Liver (tissue), 8 donors: ENCODE measurements at regions not wholly inside any gene's neighbourhood (a gene's known extent, or its start where the extent isn't known, plus 50 kb on each side); places are given as distances from the start of the nearest gene placed in this dataset.

Source experiments
- DNase-seq: peaks from one replicate; pipeline ENCODE4 v3.0.0-alpha.2; 2017; ENCODE audit warnings: low spot score
- H3K27ac ChIP-seq, 2 donors: one replicate each; pipeline ENCODE4 v1.7.0; 2013; ENCODE audit warnings: inconsistent platforms in 2 of 2, low read length in 2 of 2, control low read depth in 1 of 2, low read depth in 1 of 2, mild to moderate bottlenecking in 1 of 2
- H3K27me3 ChIP-seq, 4 donors: one replicate each; pipeline versions ENCODE4 v1.6.1 to v1.7.0; 2013; ENCODE audit warnings: low read length in 3 of 4, inconsistent platforms in 1 of 4, mild to moderate bottlenecking in 1 of 4, moderate library complexity in 1 of 4; ENCODE audit not compliant: control insufficient read depth in 4 of 4, insufficient read depth in 4 of 4
- H3K36me3 ChIP-seq, 4 donors: one replicate each; pipeline versions ENCODE4 v1.6.1 to v1.7.0; 2013; ENCODE audit warnings: low read length in 3 of 4, mild to moderate bottlenecking in 3 of 4, low read depth in 1 of 4, moderate library complexity in 1 of 4; ENCODE audit not compliant: control insufficient read depth in 4 of 4, insufficient read depth in 3 of 4
- H3K4me1 ChIP-seq, 4 donors: one replicate each; pipeline versions ENCODE4 v1.6.1 to v1.7.0; 2013; ENCODE audit warnings: low read length in 3 of 4, mild to moderate bottlenecking in 3 of 4, moderate library complexity in 1 of 4; ENCODE audit not compliant: control insufficient read depth in 4 of 4, insufficient read depth in 4 of 4
- H3K4me3 ChIP-seq, 3 donors: one replicate each; pipeline versions ENCODE4 v1.6.1 to v1.7.0; 2013; ENCODE audit warnings: low read length in 3 of 3, control low read depth in 1 of 3, low read depth in 1 of 3, mild to moderate bottlenecking in 1 of 3
- H3K9ac ChIP-seq, 2 donors: one replicate each; pipeline ENCODE4 v1.7.0; 2013; ENCODE audit warnings: low read length in 2 of 2, mild to moderate bottlenecking in 2 of 2, moderate library complexity in 2 of 2, control low read depth in 1 of 2, low read depth in 1 of 2
- H3K9me3 ChIP-seq, 4 donors: one replicate each; pipeline versions ENCODE4 v1.6.1 to v1.7.0; 2013; ENCODE audit warnings: low read length in 3 of 4; ENCODE audit not compliant: control insufficient read depth in 4 of 4
- ATF3 ChIP-seq: IDR thresholded peaks from 2 replicates; pipeline ENCODE4 v1.6.1; 2016; ENCODE audit warnings: antibody characterized with exemption
- CTCF ChIP-seq: fragments of 150-350 bp; IDR thresholded peaks from 2 replicates; pipeline ENCODE4 v1.5.1; 2017; ENCODE audit warnings: improper control_type of control experiment, low read depth, low read length; ENCODE audit not compliant: missing input control
- EGR1 ChIP-seq, 2 donors: IDR thresholded peaks; 2 replicates each; pipeline ENCODE4 v1.6.1; 2016 to 2018; ENCODE audit warnings: antibody characterized with exemption in 2 of 2, low read depth in 2 of 2
- FOXA1 ChIP-seq: IDR thresholded peaks from 2 replicates; pipeline ENCODE4 v1.6.1; 2016; ENCODE audit warnings: antibody characterized with exemption
- FOXA2 ChIP-seq: IDR thresholded peaks from 2 replicates; pipeline ENCODE4 v1.6.1; 2016; ENCODE audit warnings: antibody characterized with exemption
- GABPA ChIP-seq, 2 donors: IDR thresholded peaks in 1 of 2; conservative IDR thresholded peaks in 1 of 2; 2 replicates each; pipeline ENCODE4 v1.6.1; 2016; ENCODE audit warnings: antibody characterized with exemption in 2 of 2, mild to moderate bottlenecking in 1 of 2, moderate library complexity in 1 of 2
- HNF4A ChIP-seq, 2 donors: conservative IDR thresholded peaks; 2 replicates each; pipeline ENCODE4 v1.6.1; 2016; ENCODE audit warnings: antibody characterized with exemption in 2 of 2, mild to moderate bottlenecking in 2 of 2
- HNF4G ChIP-seq: IDR thresholded peaks from 2 replicates; pipeline ENCODE4 v1.6.1; 2016; ENCODE audit warnings: antibody characterized with exemption
- JUND ChIP-seq, 2 donors: IDR thresholded peaks; 2 replicates each; pipeline ENCODE4 v1.6.1; 2016; ENCODE audit warnings: antibody characterized with exemption in 2 of 2
- RAD21 ChIP-seq, 2 donors: IDR thresholded peaks; 2 replicates each; pipeline ENCODE4 v1.6.1; 2016; ENCODE audit warnings: antibody characterized with exemption in 2 of 2, mild to moderate bottlenecking in 2 of 2
- REST ChIP-seq: IDR thresholded peaks from 2 replicates; pipeline ENCODE4 v1.6.1; 2016; ENCODE audit warnings: antibody characterized with exemption, mild to moderate bottlenecking
- RXRA ChIP-seq, 2 donors: IDR thresholded peaks; 2 replicates each; pipeline ENCODE4 v1.6.1; 2017 to 2018; ENCODE audit warnings: antibody characterized with exemption in 2 of 2, mild to moderate bottlenecking in 1 of 2
- SP1 ChIP-seq: IDR thresholded peaks from 2 replicates; pipeline ENCODE4 v1.6.1; 2018; ENCODE audit warnings: antibody characterized with exemption, mild to moderate bottlenecking
- TAF1 ChIP-seq: conservative IDR thresholded peaks from 2 replicates; pipeline ENCODE4 v1.6.1; 2016; ENCODE audit warnings: antibody characterized with exemption, mild to moderate bottlenecking
- ZBTB33 ChIP-seq: IDR thresholded peaks from 2 replicates; pipeline ENCODE4 v1.6.1; 2016; ENCODE audit warnings: antibody characterized with exemption
- whole genome bisulfite sequencing: extraction: QIAGEN DNeasy Blood & Tissue Kit; methylation state at CpG from one replicate; pipeline ENCODE4 v1.1.7; 2013; 5-methylcytosine and 5-hydroxymethylcytosine counted together
- donor health status: healthy.
- donor health status: healthy.
- donor health status: healthy.
- donor health status: healthy.
- donor health status: healthy.

- H3K9me3 ChIP-seq, result peaks cover 0 to 3% (median 0%) of the 10 kb centered on the region in 4 donors
- no peaks in the 10 kb centered on the region for H3K4me1 ChIP-seq
- no peaks in the 10 kb centered on the region for H3K36me3 ChIP-seq
- no peak overlapping the region for H3K27ac ChIP-seq
- no peak for DNase-seq
- H3K9ac ChIP-seq, result no peak overlapping the region
- 74% methylated on average over 4 of the region's 4 CpGs for WGBS
- TF ChIP-seq TAF1 (no peak), SP1 (no peak), JUND (IDR thresholded peaks at IDR 0.05) (no peak), EGR1 (IDR thresholded peaks at IDR 0.05; ENCODE audit: low read depth in 2 of 2) (no peak), REST (no peak), HNF4G (no peak), RAD21 (IDR thresholded peaks at IDR 0.05) (no peak), HNF4A (conservative IDR thresholded peaks at IDR 0.05) (no peak), FOXA2 (no peak), GABPA (IDR thresholded peaks at IDR 0.05 in 1 of 2, conservative IDR thresholded peaks at IDR 0.05 in 1 of 2) (no peak), FOXA1 (no peak), CTCF (no peak), ZBTB33 (no peak)
- H3K4me3 ChIP-seq, result no peak overlapping the region
- H3K27me3 ChIP-seq, result peaks cover 0 to 14% (median 0%) of the 10 kb centered on the region in 4 donors
Measured at GRCh38 chr7:25684360-25684759, 456.1 kb upstream of the NPVF start.

GRCh38 chr7:25686493-25686892 is 458.2 kb upstream of the NPVF start:
- Histone ChIP-seq H3K36me3 (no peaks in the 10 kb centered on the region), H3K9ac (no peak overlapping the region), H3K4me3 (no peak overlapping the region), H3K9me3 (no peaks in the 10 kb centered on the region), H3K4me1 (no peaks in the 10 kb centered on the region), H3K27me3 (peaks cover 0 to 14% (median 0%) of the 10 kb centered on the region in 4 donors), H3K27ac (no peak overlapping the region)
- no peak for TF ChIP-seq JUND (IDR thresholded peaks at IDR 0.05)
- TF ChIP-seq RAD21 (IDR thresholded peaks at IDR 0.05), result no peak
- no peak for TF ChIP-seq TAF1
- TF ChIP-seq ZBTB33, result no peak
- no peak for TF ChIP-seq ATF3
- TF ChIP-seq GABPA (IDR thresholded peaks at IDR 0.05 in 1 of 2, conservative IDR thresholded peaks at IDR 0.05 in 1 of 2), result no peak
- TF ChIP-seq CTCF, result no peak
- no peak for TF ChIP-seq FOXA2
- no peak for TF ChIP-seq RXRA (IDR thresholded peaks at IDR 0.05)
- no peak for TF ChIP-seq REST
- TF ChIP-seq SP1, result no peak
- WGBS, result 66% methylated on average over 4 of the region's 4 CpGs
- no peak for DNase-seq
